Body of pancreas (tissue), 4 donors: ENCODE measurements at regions not wholly inside any gene's neighbourhood (a gene's known extent, or its start where the extent isn't known, plus 50 kb on each side); places are given as distances from the start of the nearest gene placed in this dataset.

Experiments used
- ATAC-seq: fragments of 150-250 bp; one replicate; pipeline ENCODE4 v1.9.1; 2016
- DNase-seq, 4 donors: peaks; one replicate each; pipeline ENCODE4 v3.0.0-alpha.2; 2019
- H3K27ac ChIP-seq, 4 donors: fragments of 200-600 bp; sonication (generic); 1 replicate in 3 of 4; 2 replicates in 1 of 4; pipeline versions ENCODE4 v1.5.1 to v1.6.1; 2016 to 2019; ENCODE audit warnings: mild to moderate bottlenecking in 1 of 4, mixed read lengths in 1 of 4, moderate library complexity in 1 of 4
- H3K27me3 ChIP-seq, 2 donors: fragments of 200-600 bp; sonication (generic); one replicate each; pipeline ENCODE4 v1.6.0; 2016; ENCODE audit warnings: mild to moderate bottlenecking in 1 of 2
- H3K36me3 ChIP-seq, 2 donors: fragments of 200-600 bp; sonication (generic); replicated peaks in 1 of 2; 2 replicates each; pipeline ENCODE4 v1.5.1; 2016; ENCODE audit warnings: low read depth in 2 of 2; ENCODE audit not compliant: insufficient read depth in 1 of 2
- H3K4me1 ChIP-seq: fragments of 200-600 bp; sonication (generic); one replicate; pipeline ENCODE4 v1.6.0; 2016
- H3K4me3 ChIP-seq, 2 donors: fragments of 200-600 bp; sonication (generic); 1 replicate in 1 of 2; 2 replicates in 1 of 2; pipeline ENCODE4 v1.5.1; 2016 to 2019
- H3K9me3 ChIP-seq, 3 donors: fragments of 200-600 bp; sonication (generic); 1 replicate in 2 of 3; 2 replicates in 1 of 3; pipeline ENCODE4 v1.5.1; 2016
- CTCF ChIP-seq, 7 experiments: fragments of 450-650 bp in 4 of 7; fragments of 200-600 bp in 3 of 7; sonication (generic) in 3 of 7; IDR thresholded peaks; one replicate each; pipeline ENCODE4 v1.5.1; 2016 to 2019; ENCODE audit warnings: antibody characterized with exemption in 7 of 7
- POLR2A ChIP-seq, 3 donors: fragments of 450-650 bp; IDR thresholded peaks; one replicate each; pipeline ENCODE4 v1.6.1; 2016; ENCODE audit warnings: antibody characterized with exemption in 3 of 3, mild to moderate bottlenecking in 2 of 3
- WGBS, 2 donors: methylation state at CpG; one replicate each; pipeline ENCODE4 v1.1.5; 2017; 5-methylcytosine and 5-hydroxymethylcytosine counted together
- intact Hi-C: fragments of 100-400 bp; cut with DNase I; formaldehyde crosslinking; loops from one replicate; pipeline ENCODE4 v1.15.1; 2023

- Histone ChIP-seq H3K27ac (no peak overlapping the region), H3K4me3 (no peak overlapping the region), H3K27me3 (no peaks in the 10 kb centered on the region), H3K4me1 (no peaks in the 10 kb centered on the region), H3K36me3 (no peaks in the 10 kb centered on the region), H3K9me3 (no peaks in the 10 kb centered on the region)
- ATAC-seq (no peak), DNase-seq (no peak)
- intact Hi-C loops: no loop called here
- TF ChIP-seq CTCF (IDR thresholded peaks at IDR 0.05) (no peak), POLR2A (IDR thresholded peaks at IDR 0.05) (no peak)
- 0 to 20% methylated on average over 1 of the region's 1 CpG for WGBS, 2 donors
These were observed 611.2 kb downstream of the PPP4R3C start for GRCh38 chrX:26851981-26852380.

GRCh38 chrX:26848511-26848910 is 614.6 kb downstream of the PPP4R3C start:
- no peak for ATAC-seq
- H3K9me3 ChIP-seq: no peaks in the 10 kb centered on the region
- WGBS, 2 donors: 50 to 57% methylated on average over 1 to 2 of the region's 2 CpGs
- TF ChIP-seq CTCF (IDR thresholded peaks at IDR 0.05) (no peak), POLR2A (IDR thresholded peaks at IDR 0.05) (no peak)
- H3K27ac ChIP-seq: no peak overlapping the region
- H3K27me3 ChIP-seq: no peaks in the 10 kb centered on the region
- DNase-seq: no peak
- H3K4me3 ChIP-seq: no peak overlapping the region
- no peaks in the 10 kb centered on the region for H3K4me1 ChIP-seq
- intact Hi-C loops: no loop called here
- H3K36me3 ChIP-seq: no peaks in the 10 kb centered on the region

- DNase-seq: no peak
- Histone ChIP-seq H3K9me3 (no peaks in the 10 kb centered on the region), H3K27ac (no peak overlapping the region), H3K36me3 (no peaks in the 10 kb centered on the region), H3K4me3 (no peak overlapping the region), H3K4me1 (no peaks in the 10 kb centered on the region), H3K27me3 (no peaks in the 10 kb centered on the region)
- intact Hi-C loops: no loop called here
- WGBS, 2 donors: 55 to 70% methylated on average over 2 of the region's 2 CpGs
- no peak for TF ChIP-seq CTCF (IDR thresholded peaks at IDR 0.05)
- TF ChIP-seq POLR2A (IDR thresholded peaks at IDR 0.05): no peak
- ATAC-seq: no peak
These were observed 618.1 kb downstream of the PPP4R3C start for GRCh38 chrX:26845056-26845455.

- no peak overlapping the region for H3K4me3 ChIP-seq
- no peaks in the 10 kb centered on the region for H3K36me3 ChIP-seq
- no peak for ATAC-seq
- TF ChIP-seq CTCF (IDR thresholded peaks at IDR 0.05): no peak
- no peak for TF ChIP-seq POLR2A (IDR thresholded peaks at IDR 0.05)
- no peak for DNase-seq
- H3K9me3 ChIP-seq: no peaks in the 10 kb centered on the region
- no peaks in the 10 kb centered on the region for H3K27me3 ChIP-seq
- no CpG with 5 or more reads among the region's 1 CpG for WGBS, 2 donors
- H3K27ac ChIP-seq: no peak overlapping the region
- intact Hi-C loops: no loop called here
- no peaks in the 10 kb centered on the region for H3K4me1 ChIP-seq
These were observed 606.5 kb downstream of the MAGEB5 start for GRCh38 chrX:26822448-26822847.

- Histone ChIP-seq H3K27ac (no peak overlapping the region), H3K4me1 (no peaks in the 10 kb centered on the region), H3K9me3 (no peaks in the 10 kb centered on the region), H3K27me3 (no peaks in the 10 kb centered on the region), H3K4me3 (no peak overlapping the region), H3K36me3 (no peaks in the 10 kb centered on the region)
- TF ChIP-seq CTCF (IDR thresholded peaks at IDR 0.05) (no peak), POLR2A (IDR thresholded peaks at IDR 0.05) (no peak)
- DNase-seq: no peak
- intact Hi-C loops: no loop called here
- ATAC-seq: no peak
These were observed 573.8 kb downstream of the MAGEB5 start for GRCh38 chrX:26789751-26790150.
